Loucy (cell line): ENCODE measurements at regions not wholly inside any gene's neighbourhood (a gene's known extent, or its start where the extent isn't known, plus 50 kb on each side); places are given as distances from the start of the nearest gene placed in this dataset.

Experiments
- EZH2phosphoT487 ChIP-seq: fragments of 200-600 bp; IDR thresholded peaks from 2 replicates; pipeline ENCODE4 v1.6.1; 2018; ENCODE audit warnings: antibody characterized with exemption, mild to moderate bottlenecking, moderate library complexity, borderline replicate concordance
- TF ChIP-seq, protein P1 (sequence below): fragments of 200-600 bp; sonication (generic); conservative IDR thresholded peaks from 2 replicates; pipeline ENCODE4 v1.5.1; 2014; ENCODE audit warnings: mild to moderate bottlenecking, antibody characterized with exemption, low read length

DNA sequence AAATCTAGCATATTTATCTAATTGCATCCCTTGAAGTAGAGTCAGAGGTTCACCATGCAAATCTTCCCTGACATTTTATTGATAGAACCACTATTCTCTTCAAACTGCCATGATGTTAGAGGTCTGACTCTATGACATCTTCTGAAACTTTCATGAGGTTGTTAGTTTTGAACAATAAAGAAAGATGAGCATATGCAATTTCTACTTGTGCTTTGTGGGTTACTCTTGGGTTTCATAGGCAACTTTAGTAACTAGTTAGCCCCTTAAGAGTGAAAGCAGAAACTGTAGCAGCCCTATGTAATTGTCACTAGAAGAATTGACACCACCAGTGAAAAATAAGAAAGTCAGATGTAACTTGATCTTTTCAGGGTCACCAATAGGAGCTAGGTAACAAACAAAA lies 53.1 kb upstream of the ZEB2 start:
- TF ChIP-seq, protein P1, sequence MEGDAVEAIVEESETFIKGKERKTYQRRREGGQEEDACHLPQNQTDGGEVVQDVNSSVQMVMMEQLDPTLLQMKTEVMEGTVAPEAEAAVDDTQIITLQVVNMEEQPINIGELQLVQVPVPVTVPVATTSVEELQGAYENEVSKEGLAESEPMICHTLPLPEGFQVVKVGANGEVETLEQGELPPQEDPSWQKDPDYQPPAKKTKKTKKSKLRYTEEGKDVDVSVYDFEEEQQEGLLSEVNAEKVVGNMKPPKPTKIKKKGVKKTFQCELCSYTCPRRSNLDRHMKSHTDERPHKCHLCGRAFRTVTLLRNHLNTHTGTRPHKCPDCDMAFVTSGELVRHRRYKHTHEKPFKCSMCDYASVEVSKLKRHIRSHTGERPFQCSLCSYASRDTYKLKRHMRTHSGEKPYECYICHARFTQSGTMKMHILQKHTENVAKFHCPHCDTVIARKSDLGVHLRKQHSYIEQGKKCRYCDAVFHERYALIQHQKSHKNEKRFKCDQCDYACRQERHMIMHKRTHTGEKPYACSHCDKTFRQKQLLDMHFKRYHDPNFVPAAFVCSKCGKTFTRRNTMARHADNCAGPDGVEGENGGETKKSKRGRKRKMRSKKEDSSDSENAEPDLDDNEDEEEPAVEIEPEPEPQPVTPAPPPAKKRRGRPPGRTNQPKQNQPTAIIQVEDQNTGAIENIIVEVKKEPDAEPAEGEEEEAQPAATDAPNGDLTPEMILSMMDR, result no peak
- TF ChIP-seq EZH2phosphoT487, result no peak
